Kidney epithelial cell (primary cell): ENCODE measurements at regions not wholly inside any gene's neighbourhood (a gene's known extent, or its start where the extent isn't known, plus 50 kb on each side); places are given as distances from the start of the nearest gene placed in this dataset.
"Not testable (repeated sequence)": the region's sequence is repeated elsewhere in the genome, so short reads cannot be mapped to it uniquely, and the experiment has no call there.

ENCODE experiments used
- DNase-seq: peaks from one replicate; pipeline ENCODE4 v3.0.0-alpha.2; 2010; ENCODE audit warnings: low read depth
- H3K27me3 ChIP-seq: 2 replicates; pipeline ENCODE4 v1.6.0; 2011; ENCODE audit warnings: low read length; ENCODE audit not compliant: control insufficient read depth, insufficient read depth
- H3K36me3 ChIP-seq: 2 replicates; pipeline ENCODE4 v1.5.1; 2011; ENCODE audit warnings: low read length; ENCODE audit not compliant: control insufficient read depth, insufficient read depth
- H3K4me3 ChIP-seq: 2 replicates; pipeline ENCODE4 v1.5.1; 2011; ENCODE audit warnings: low read depth, mild to moderate bottlenecking, control low read depth, low read length
- CTCF ChIP-seq: IDR thresholded peaks from 2 replicates; pipeline ENCODE4 v1.5.1; 2011; ENCODE audit warnings: mild to moderate bottlenecking, moderate library complexity, low read length, control low read depth, inconsistent platforms; ENCODE audit not compliant: insufficient read depth, poor library complexity, severe bottlenecking

GRCh38 chr20:56752274-56752673 lies 123.2 kb downstream of the TFAP2C start:
- no peak for TF ChIP-seq CTCF
- no peak for DNase-seq
- H3K27me3 ChIP-seq, result peaks cover 4% of the 10 kb centered on the region

GRCh38 chr20:56755201-56755600 lies 126.1 kb downstream of the TFAP2C start:
- H3K4me3 ChIP-seq, result no peak overlapping the region
- H3K36me3 ChIP-seq, result no peaks in the 10 kb centered on the region
- TF ChIP-seq CTCF, result no peak
- peaks cover 4% of the 10 kb centered on the region for H3K27me3 ChIP-seq
- DNase-seq, result no peak

More at GRCh38 chr20:56752274-56752673, 123.2 kb downstream of the TFAP2C start:
- Histone ChIP-seq H3K36me3 (no peaks in the 10 kb centered on the region), H3K4me3 (no peak overlapping the region)

GRCh38 chr20:56756658-56757057 lies 127.6 kb downstream of the TFAP2C start:
- not testable (repeated sequence) for H3K36me3 ChIP-seq, H3K27me3 ChIP-seq, H3K4me3 ChIP-seq, DNase-seq

- H3K36me3 ChIP-seq, result no peaks in the 10 kb centered on the region
- TF ChIP-seq CTCF, result no peak
- no peak overlapping the region for H3K4me3 ChIP-seq
- no peak for DNase-seq
- no peaks in the 10 kb centered on the region for H3K27me3 ChIP-seq
These were observed 129.6 kb downstream of the TFAP2C start for GRCh38 chr20:56758706-56759105.

GRCh38 chr20:56759741-56760278 lies 130.7 kb downstream of the TFAP2C start:
- Histone ChIP-seq H3K4me3 (no peak overlapping the region), H3K36me3 (no peaks in the 10 kb centered on the region), H3K27me3 (no peaks in the 10 kb centered on the region)
- TF ChIP-seq CTCF, result no peak
- DNase-seq, result no peak

- Histone ChIP-seq H3K4me3 (no peak overlapping the region), H3K27me3 (no peaks in the 10 kb centered on the region), H3K36me3 (no peaks in the 10 kb centered on the region)
- no peak for TF ChIP-seq CTCF
- no peak for DNase-seq
These were observed 131.5 kb downstream of the TFAP2C start for GRCh38 chr20:56760610-56761009.
